Stomach (tissue), 8 donors: ENCODE measurements at regions not wholly inside any gene's neighbourhood (a gene's known extent, or its start where the extent isn't known, plus 50 kb on each side); places are given as distances from the start of the nearest gene placed in this dataset.

ENCODE experiments used
- DNase-seq, 2 donors: peaks; one replicate each; pipeline versions ENCODE4 v3.0.0 to v3.0.0-alpha.2; 2013 to 2019
- H3K27ac ChIP-seq, 5 donors: fragments of 200-600 bp in 4 of 5; sonication (generic) in 4 of 5; one replicate each; pipeline ENCODE4 v1.5.1; 2013 to 2019; ENCODE audit warnings: mild to moderate bottlenecking in 1 of 5, moderate library complexity in 1 of 5
- H3K27me3 ChIP-seq, 3 donors: fragments of 200-600 bp; sonication (generic); one replicate each; pipeline ENCODE4 v1.5.1; 2017 to 2019; ENCODE audit warnings: mixed run types in 1 of 3
- H3K36me3 ChIP-seq, 4 donors: fragments of 200-600 bp; sonication (generic); 1 replicate in 3 of 4; 2 replicates in 1 of 4; pipeline ENCODE4 v1.5.1; 2016 to 2019
- H3K4me1 ChIP-seq, 4 donors: fragments of 200-600 bp; sonication (generic); one replicate each; pipeline ENCODE4 v1.5.1; 2016 to 2019
- H3K4me3 ChIP-seq, 4 donors: fragments of 200-600 bp; sonication (generic) in 3 of 4; one replicate each; pipeline ENCODE4 v1.5.1; 2016 to 2019; ENCODE audit warnings: mild to moderate bottlenecking in 1 of 4
- H3K9me3 ChIP-seq, 4 donors: fragments of 200-600 bp; sonication (generic); one replicate each; pipeline ENCODE4 v1.5.1; 2016 to 2019
- EP300 ChIP-seq: sonication (generic); formaldehyde crosslinking; IDR thresholded peaks from one replicate; pipeline ENCODE4 v1.6.1; 2017; ENCODE audit warnings: antibody characterized with exemption
- POLR2A ChIP-seq, 4 donors: fragments of 450-650 bp; IDR thresholded peaks; one replicate each; pipeline ENCODE4 v1.6.1; 2016; ENCODE audit warnings: antibody characterized with exemption in 4 of 4, control low read depth in 2 of 4, mild to moderate bottlenecking in 1 of 4, moderate library complexity in 1 of 4
- POLR2AphosphoS5 ChIP-seq, 3 donors: sonication (generic); formaldehyde crosslinking; IDR thresholded peaks; one replicate each; pipeline ENCODE4 v1.6.1; 2016; ENCODE audit warnings: antibody characterized with exemption in 3 of 3
- WGBS, 5 donors: extraction: QIAGEN DNeasy Blood & Tissue Kit in 3 of 5; methylation state at CpG; one replicate each; pipeline versions ENCODE4 v1.1.5 to v1.1.7; 2013 to 2018; 5-methylcytosine and 5-hydroxymethylcytosine counted together
- intact Hi-C: fragments of 100-400 bp; cut with DNase I; formaldehyde crosslinking; loops from one replicate; pipeline ENCODE4 v1.15.1; 2023; ENCODE audit warnings: low total_unique reads
- TF ChIP-seq, protein P1 (sequence below), 7 experiments: fragments of 450-650 bp in 4 of 7; fragments of 200-600 bp in 3 of 7; sonication (generic) in 3 of 7; IDR thresholded peaks; one replicate each; pipeline ENCODE4 v1.5.1; 2016 to 2019; ENCODE audit warnings: antibody characterized with exemption in 7 of 7, control low read depth in 2 of 7, mild to moderate bottlenecking in 1 of 7
- donor health status: healthy with polysubstance abuse.
- donor health status: Bipolar disorder and iron deficiency.
- donor health status: healthy.

DNA sequence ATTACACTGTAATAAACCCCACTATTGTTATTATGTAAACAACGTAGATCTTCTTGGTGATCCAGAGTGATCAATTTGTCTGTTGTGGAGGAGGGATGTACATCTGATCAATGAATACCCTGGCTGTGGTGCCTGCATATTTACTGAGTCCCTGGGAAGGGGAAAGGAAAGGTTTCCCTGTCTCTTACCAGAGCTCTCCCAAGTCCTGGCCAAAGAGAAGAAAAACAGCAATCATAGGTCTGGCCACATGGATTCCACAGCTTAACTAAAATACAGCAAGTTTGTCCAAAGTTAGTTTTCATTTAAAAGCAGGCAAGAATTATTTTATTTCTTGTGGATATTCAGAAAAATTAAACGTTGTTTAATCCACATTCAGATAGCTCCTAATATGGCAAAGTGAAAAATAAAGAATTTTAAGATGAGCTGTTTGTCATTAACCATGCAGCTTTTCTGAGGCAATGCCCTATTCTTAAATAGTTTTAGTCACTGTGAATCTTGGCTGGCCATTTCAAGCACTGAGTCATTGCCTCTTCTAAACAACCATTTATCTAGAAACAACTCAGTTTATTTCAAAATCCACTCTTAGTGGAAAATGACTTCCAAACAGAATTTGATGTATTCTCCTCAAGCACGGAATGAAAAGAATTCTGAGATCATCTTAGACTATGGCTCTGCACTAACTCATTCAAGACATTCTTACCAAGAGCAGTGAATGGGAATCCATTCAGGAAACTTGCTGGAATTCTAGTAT lies 1004.4 kb upstream of the CDH2 start:
- TF ChIP-seq EP300 (no peak), POLR2AphosphoS5 (IDR thresholded peaks at IDR 0.05) (peak in 1 of 3 donors; percentile 25)
- H3K36me3 ChIP-seq: no peaks in the 10 kb centered on the region
- peak in 1 of 2 donors; percentile 54 for DNase-seq
- no peaks in the 10 kb centered on the region for H3K9me3 ChIP-seq
- intact Hi-C loops: no loop called here
- 39 to 53% (median 52%) methylated on average over 3 of the region's 3 CpGs for WGBS, 5 donors
- no peak overlapping the region for H3K4me3 ChIP-seq
- no peaks in the 10 kb centered on the region for H3K4me1 ChIP-seq
- no peaks in the 10 kb centered on the region for H3K27me3 ChIP-seq
- peak overlapping the region in 4 of 5 donors; percentile 48 to 66 (median 59) for H3K27ac ChIP-seq

DNA sequence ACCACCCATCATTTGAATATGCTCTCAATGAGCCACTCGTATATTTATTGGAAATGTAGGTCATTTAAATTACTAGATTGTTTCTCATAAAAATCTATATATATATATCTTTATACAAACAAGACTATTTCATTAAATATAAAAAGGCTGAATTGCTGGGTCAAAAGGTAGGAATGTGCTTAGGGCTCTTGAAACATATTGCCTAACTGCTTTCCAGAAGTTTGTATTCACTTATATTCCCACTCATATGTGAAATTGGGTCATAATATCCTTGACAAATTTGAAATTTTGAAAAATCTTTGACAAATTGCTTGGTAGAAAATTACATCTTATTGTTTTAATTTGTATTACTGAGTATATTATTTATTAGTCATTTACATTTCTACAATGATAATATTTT lies 999.8 kb upstream of the CDH2 start:
- Histone ChIP-seq H3K27me3 (no peaks in the 10 kb centered on the region), H3K4me1 (no peaks in the 10 kb centered on the region), H3K9me3 (no peaks in the 10 kb centered on the region), H3K4me3 (no peak overlapping the region), H3K36me3 (no peaks in the 10 kb centered on the region), H3K27ac (no peak overlapping the region)
- intact Hi-C loops: no loop called here
- WGBS, 5 donors: 80 to 93% (median 83%) methylated on average over 1 of the region's 1 CpG
- DNase-seq: no peak
- TF ChIP-seq, protein P1, sequence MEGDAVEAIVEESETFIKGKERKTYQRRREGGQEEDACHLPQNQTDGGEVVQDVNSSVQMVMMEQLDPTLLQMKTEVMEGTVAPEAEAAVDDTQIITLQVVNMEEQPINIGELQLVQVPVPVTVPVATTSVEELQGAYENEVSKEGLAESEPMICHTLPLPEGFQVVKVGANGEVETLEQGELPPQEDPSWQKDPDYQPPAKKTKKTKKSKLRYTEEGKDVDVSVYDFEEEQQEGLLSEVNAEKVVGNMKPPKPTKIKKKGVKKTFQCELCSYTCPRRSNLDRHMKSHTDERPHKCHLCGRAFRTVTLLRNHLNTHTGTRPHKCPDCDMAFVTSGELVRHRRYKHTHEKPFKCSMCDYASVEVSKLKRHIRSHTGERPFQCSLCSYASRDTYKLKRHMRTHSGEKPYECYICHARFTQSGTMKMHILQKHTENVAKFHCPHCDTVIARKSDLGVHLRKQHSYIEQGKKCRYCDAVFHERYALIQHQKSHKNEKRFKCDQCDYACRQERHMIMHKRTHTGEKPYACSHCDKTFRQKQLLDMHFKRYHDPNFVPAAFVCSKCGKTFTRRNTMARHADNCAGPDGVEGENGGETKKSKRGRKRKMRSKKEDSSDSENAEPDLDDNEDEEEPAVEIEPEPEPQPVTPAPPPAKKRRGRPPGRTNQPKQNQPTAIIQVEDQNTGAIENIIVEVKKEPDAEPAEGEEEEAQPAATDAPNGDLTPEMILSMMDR (IDR thresholded peaks at IDR 0.05): no peak
- TF ChIP-seq POLR2A (IDR thresholded peaks at IDR 0.05) (no peak), EP300 (no peak), POLR2AphosphoS5 (IDR thresholded peaks at IDR 0.05) (no peak)

DNA sequence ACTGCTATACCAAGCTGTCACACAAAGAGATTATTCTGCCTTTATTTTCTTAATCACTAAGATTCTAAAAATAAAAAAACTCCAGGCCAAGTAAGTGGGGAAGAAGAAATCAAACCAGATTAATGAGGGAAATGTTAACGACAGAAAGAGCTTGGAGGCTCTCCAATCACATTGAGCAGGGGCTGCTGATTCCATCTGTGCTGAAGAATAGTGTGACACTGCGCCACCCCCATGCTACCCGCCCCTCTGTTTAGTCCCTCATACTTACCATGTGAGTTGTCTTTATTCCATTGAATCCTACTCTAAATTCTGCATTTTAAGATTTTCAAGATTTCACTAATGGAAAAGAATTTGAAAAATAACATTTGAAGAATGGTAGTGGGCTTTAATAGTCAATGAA lies 998.0 kb upstream of the CDH2 start:
- H3K27ac ChIP-seq: no peak overlapping the region
- no peaks in the 10 kb centered on the region for H3K27me3 ChIP-seq
- H3K9me3 ChIP-seq: no peaks in the 10 kb centered on the region
- H3K36me3 ChIP-seq: no peaks in the 10 kb centered on the region
- 49 to 70% (median 63%) methylated on average over 3 of the region's 3 CpGs for WGBS, 5 donors
- no peak overlapping the region for H3K4me3 ChIP-seq
- H3K4me1 ChIP-seq: no peaks in the 10 kb centered on the region
- intact Hi-C loops: no loop called here
- DNase-seq: peak in 1 of 2 donors; percentile 10
- TF ChIP-seq, protein P1 (IDR thresholded peaks at IDR 0.05): no peak
- TF ChIP-seq POLR2AphosphoS5 (IDR thresholded peaks at IDR 0.05): no peak
- TF ChIP-seq EP300: no peak
- TF ChIP-seq POLR2A (IDR thresholded peaks at IDR 0.05): no peak

DNA sequence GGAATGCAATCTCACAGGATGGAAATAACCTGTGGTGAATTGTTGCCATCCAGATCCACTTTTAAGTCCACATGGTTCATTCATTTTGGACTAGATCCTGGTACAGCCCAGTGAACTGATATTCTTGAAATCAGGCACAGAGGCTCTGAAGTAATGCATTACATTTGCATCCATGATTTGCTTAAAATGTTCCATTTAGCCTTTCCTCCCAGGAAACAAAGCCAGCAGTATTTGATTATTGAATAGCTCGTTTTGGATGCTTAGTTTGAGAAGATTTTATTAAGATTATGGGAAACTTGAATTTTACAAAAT lies 995.8 kb upstream of the CDH2 start:
- Histone ChIP-seq H3K27me3 (no peaks in the 10 kb centered on the region), H3K4me3 (no peak overlapping the region), H3K27ac (no peak overlapping the region), H3K36me3 (no peaks in the 10 kb centered on the region), H3K9me3 (no peaks in the 10 kb centered on the region), H3K4me1 (no peaks in the 10 kb centered on the region)
- TF ChIP-seq, protein P1 (IDR thresholded peaks at IDR 0.05): no peak
- TF ChIP-seq EP300 (no peak), POLR2A (IDR thresholded peaks at IDR 0.05) (no peak), POLR2AphosphoS5 (IDR thresholded peaks at IDR 0.05) (no peak)
- peak in 1 of 2 donors; percentile 37 for DNase-seq
- intact Hi-C loops: no loop called here
- 21 to 50% (median 34%) methylated on average over 1 of the region's 1 CpG for WGBS, 5 donors
